Activated naive CD8-positive, alpha-beta T cell treated with anti-CD3 and anti-CD28 coated beads, Interleukin-2, amount 10 ng/mL, durations not matched to agents 7 days and 5 days (primary cell): ENCODE measurements at regions not wholly inside any gene's neighbourhood (a gene's known extent, or its start where the extent isn't known, plus 50 kb on each side); places are given as distances from the start of the nearest gene placed in this dataset.
"Not testable (repeated sequence)": the region's sequence is repeated elsewhere in the genome, so short reads cannot be mapped to it uniquely, and the experiment has no call there.

Experiments used
- ATAC-seq: fragments of 150-1000 bp; cut with Tn5 transposase; one replicate; pipeline ENCODE4 v1.10.0; 2021; ENCODE audit warnings: low read depth, moderate library complexity
- POLR2A ChIA-PET: fragments of 350-600 bp; sonication (Branson Sonifier 250); formaldehyde crosslinking; loops from one replicate; lab custom pipeline; 2021; ENCODE audit warnings: antibody characterized with exemption; lab: Charles Lee
- DNase-seq: peaks from one replicate; pipeline ENCODE4 v3.0.0; 2021
- H3K27ac Mint-ChIP-seq: one replicate; pipeline ENCODE4 v1.8.0; 2022; ENCODE audit warnings: mild to moderate bottlenecking, mixed read lengths
- H3K27me3 Mint-ChIP-seq: one replicate; pipeline ENCODE4 v1.8.0; 2022; ENCODE audit warnings: mild to moderate bottlenecking, moderate library complexity, mixed read lengths
- H3K36me3 Mint-ChIP-seq: one replicate; pipeline ENCODE4 v1.8.0; 2021; ENCODE audit warnings: mild to moderate bottlenecking, mixed read lengths
- H3K4me1 Mint-ChIP-seq: one replicate; pipeline ENCODE4 v1.8.0; 2021; ENCODE audit warnings: mixed read lengths
- H3K4me3 Mint-ChIP-seq: one replicate; pipeline ENCODE4 v1.8.0; 2022; ENCODE audit warnings: mild to moderate bottlenecking, moderate library complexity, mixed read lengths
- H3K9me3 Mint-ChIP-seq: one replicate; pipeline ENCODE4 v1.8.0; 2021; ENCODE audit warnings: mixed read lengths

GRCh38 chr12:9329019-9329418 is 120.8 kb upstream of the PZP start:
- ATAC-seq (no peak), DNase-seq (no peak)
- Mint-ChIP-seq H3K4me1 (peaks cover 20% of the 10 kb centered on the region), H3K27ac (no peak overlapping the region), H3K36me3 (peaks cover 9% of the 10 kb centered on the region), H3K9me3 (no peaks in the 10 kb centered on the region), H3K4me3 (no peak overlapping the region), H3K27me3 (no peaks in the 10 kb centered on the region)
- POLR2A ChIA-PET = no interaction called here

GRCh38 chr12:9328065-9328464 is 119.9 kb upstream of the PZP start:
- DNase-seq (no peak), ATAC-seq (no peak)
- Mint-ChIP-seq H3K27me3 (no peaks in the 10 kb centered on the region), H3K4me3 (no peak overlapping the region), H3K27ac (no peak overlapping the region), H3K36me3 (peaks cover 9% of the 10 kb centered on the region), H3K9me3 (no peaks in the 10 kb centered on the region), H3K4me1 (peaks cover 20% of the 10 kb centered on the region)
- POLR2A ChIA-PET = no interaction called here

- DNase-seq = no peak
- peaks cover 9% of the 10 kb centered on the region for H3K36me3 Mint-ChIP-seq
- peaks cover 20% of the 10 kb centered on the region for H3K4me1 Mint-ChIP-seq
- no peaks in the 10 kb centered on the region for H3K9me3 Mint-ChIP-seq
- H3K27me3 Mint-ChIP-seq = no peaks in the 10 kb centered on the region
- POLR2A ChIA-PET = no interaction called here
- ATAC-seq = peak; percentile 79
- peak overlapping the region; percentile 6 for H3K27ac Mint-ChIP-seq
- peak overlapping the region; percentile 18 for H3K4me3 Mint-ChIP-seq
Observed at GRCh38 chr12:9327320-9327719, 119.1 kb upstream of the PZP start.

DNA sequence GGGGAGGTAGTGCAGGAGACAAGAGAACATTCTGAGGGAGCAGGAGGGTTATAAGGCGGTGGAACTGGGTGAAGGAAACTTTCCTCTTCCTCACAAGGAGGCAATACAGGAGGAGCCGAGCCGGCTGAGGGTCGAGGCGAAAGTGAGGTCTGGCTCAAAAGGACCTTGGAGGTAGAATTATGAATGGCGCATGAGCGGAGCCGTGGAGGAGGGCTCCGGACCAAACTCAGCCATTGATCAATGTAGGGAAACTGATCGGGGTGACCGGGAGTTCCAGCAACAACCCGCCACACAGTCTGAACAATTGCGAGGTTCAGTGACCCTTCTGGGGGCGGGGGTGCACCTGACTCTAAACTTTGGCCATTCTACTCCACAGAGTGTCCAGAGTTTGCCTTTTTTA is 118.7 kb upstream of the PZP start:
- POLR2A ChIA-PET, H3K36me3 Mint-ChIP-seq, ATAC-seq, DNase-seq, H3K4me3 Mint-ChIP-seq, H3K27me3 Mint-ChIP-seq, H3K9me3 Mint-ChIP-seq: not testable (repeated sequence)
- Mint-ChIP-seq H3K4me1 (peaks cover 20% of the 10 kb centered on the region), H3K27ac (peak overlapping the region; percentile 28)

DNA sequence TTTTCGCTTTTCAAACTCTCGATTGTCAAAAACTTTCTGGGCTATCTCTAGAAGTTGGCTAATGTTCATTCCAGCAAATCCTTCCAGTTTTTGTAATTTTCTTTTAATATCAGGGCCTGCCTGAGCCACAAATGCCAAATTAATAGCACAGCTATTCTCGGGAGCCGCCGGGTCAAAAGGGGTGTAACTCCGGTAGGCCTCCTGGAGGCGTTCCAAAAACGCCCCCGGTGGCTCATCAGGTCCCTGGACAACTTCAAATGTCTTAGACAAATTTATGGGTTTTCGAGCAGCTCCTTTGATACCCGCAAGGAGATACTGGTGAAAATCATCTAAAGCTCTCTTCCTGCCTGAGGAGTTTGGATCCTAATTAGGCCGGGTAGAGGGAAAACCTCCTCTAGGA is 117.9 kb upstream of the PZP start:
- Mint-ChIP-seq H3K36me3 (peaks cover 6% of the 10 kb centered on the region), H3K4me3 (no peak overlapping the region), H3K4me1 (peaks cover 16% of the 10 kb centered on the region), H3K27me3 (no peaks in the 10 kb centered on the region), H3K9me3 (no peaks in the 10 kb centered on the region), H3K27ac (no peak overlapping the region)
- ATAC-seq = no peak
- POLR2A ChIA-PET = no interaction called here
- no peak for DNase-seq

GRCh38 chr12:9325471-9325870 is 117.3 kb upstream of the PZP start:
- Mint-ChIP-seq H3K27ac (no peak overlapping the region), H3K4me1 (peaks cover 14% of the 10 kb centered on the region), H3K9me3 (no peaks in the 10 kb centered on the region), H3K4me3 (no peak overlapping the region), H3K36me3 (peaks cover 6% of the 10 kb centered on the region), H3K27me3 (no peaks in the 10 kb centered on the region)
- ATAC-seq (no peak), DNase-seq (no peak)
- POLR2A ChIA-PET = no interaction called here

DNA sequence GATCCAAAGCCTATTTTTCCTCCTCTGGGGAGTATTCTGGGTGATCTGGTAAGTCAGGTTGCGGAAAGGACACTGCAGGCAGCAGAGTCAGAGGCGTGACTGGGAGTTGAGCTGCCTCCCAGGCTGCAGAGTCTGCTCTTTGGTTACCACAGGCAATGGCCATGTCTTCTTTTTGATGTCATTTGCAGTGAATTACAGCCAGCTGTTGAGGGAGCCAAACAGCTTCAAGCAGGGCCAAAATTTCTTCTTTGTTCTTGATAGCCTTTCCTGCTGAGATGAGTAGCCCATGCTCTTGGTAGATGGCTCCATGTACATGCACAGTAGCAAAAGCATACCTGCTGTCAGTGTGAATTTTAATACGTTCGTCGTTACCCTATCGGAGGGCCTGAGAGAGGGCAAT is 116.6 kb upstream of the PZP start:
- H3K4me1 Mint-ChIP-seq = peaks cover 16% of the 10 kb centered on the region
- DNase-seq (no peak), ATAC-seq (no peak)
- no peak overlapping the region for H3K4me3 Mint-ChIP-seq
- no peak overlapping the region for H3K27ac Mint-ChIP-seq
- H3K27me3 Mint-ChIP-seq = no peaks in the 10 kb centered on the region
- no peaks in the 10 kb centered on the region for H3K9me3 Mint-ChIP-seq
- POLR2A ChIA-PET = no interaction called here
- H3K36me3 Mint-ChIP-seq = peaks cover 6% of the 10 kb centered on the region

- Mint-ChIP-seq H3K27me3 (no peaks in the 10 kb centered on the region), H3K36me3 (peaks cover 2% of the 10 kb centered on the region), H3K27ac (no peak overlapping the region), H3K9me3 (no peaks in the 10 kb centered on the region), H3K4me3 (no peak overlapping the region), H3K4me1 (peaks cover 15% of the 10 kb centered on the region)
- POLR2A ChIA-PET = no interaction called here
- ATAC-seq (no peak), DNase-seq (no peak)
Observed at GRCh38 chr12:9323144-9323681, 115.0 kb upstream of the PZP start.

- ATAC-seq = no peak
- Mint-ChIP-seq H3K36me3 (no peaks in the 10 kb centered on the region), H3K4me1 (peaks cover 6% of the 10 kb centered on the region), H3K27ac (no peak overlapping the region), H3K27me3 (no peaks in the 10 kb centered on the region), H3K4me3 (no peak overlapping the region), H3K9me3 (no peaks in the 10 kb centered on the region)
- POLR2A ChIA-PET = no interaction called here
- DNase-seq = no peak
Observed at GRCh38 chr12:9319842-9320173, 111.6 kb upstream of the PZP start.

DNA sequence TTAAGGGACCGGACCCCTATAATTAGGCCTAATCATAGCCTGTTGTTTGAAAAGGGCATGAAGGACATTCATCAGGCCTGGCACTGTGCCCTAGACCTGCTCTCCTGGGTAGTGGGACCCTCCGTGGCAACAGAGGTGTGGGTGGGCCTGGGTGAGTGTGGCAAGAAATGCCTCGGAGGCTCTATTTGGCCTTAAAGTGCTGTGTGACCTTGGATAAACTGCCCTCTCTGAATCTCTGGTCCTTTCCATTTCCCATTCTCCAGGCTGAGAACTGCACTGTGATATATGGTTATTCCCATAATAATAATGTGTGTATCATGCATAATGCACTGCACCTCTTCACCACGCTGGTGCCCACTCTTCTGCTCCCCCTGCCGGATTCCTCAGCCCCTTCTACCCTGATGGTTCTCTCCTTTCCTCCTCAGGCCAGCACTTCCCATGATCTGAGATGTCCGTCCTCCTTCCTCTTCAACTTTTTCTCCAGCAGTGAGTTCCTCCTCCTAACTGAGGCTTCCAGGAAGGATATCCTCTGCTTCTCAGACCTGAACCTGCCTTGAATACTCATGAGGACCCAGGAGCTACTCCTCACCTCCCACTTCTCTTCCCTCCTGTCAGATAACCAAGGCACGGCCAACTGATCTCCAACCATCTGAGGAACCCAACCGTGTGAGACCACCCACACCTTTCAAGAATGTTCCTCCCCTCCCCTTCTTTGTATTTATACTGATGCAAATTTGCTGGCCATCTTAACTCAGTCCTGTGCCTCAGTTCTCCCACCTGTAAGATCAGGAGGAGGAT is 111.0 kb upstream of the PZP start:
- peaks cover 6% of the 10 kb centered on the region for H3K4me1 Mint-ChIP-seq
- no peak overlapping the region for H3K4me3 Mint-ChIP-seq
- POLR2A ChIA-PET = no interaction called here
- H3K27me3 Mint-ChIP-seq = no peaks in the 10 kb centered on the region
- no peaks in the 10 kb centered on the region for H3K36me3 Mint-ChIP-seq
- peak overlapping the region; percentile 59 for H3K27ac Mint-ChIP-seq
- DNase-seq = no peak
- H3K9me3 Mint-ChIP-seq = no peaks in the 10 kb centered on the region
- ATAC-seq = no peak

GRCh38 chr12:9313479-9313878 is 105.3 kb upstream of the PZP start:
- H3K27me3 Mint-ChIP-seq, ATAC-seq, H3K4me1 Mint-ChIP-seq, DNase-seq, H3K4me3 Mint-ChIP-seq, POLR2A ChIA-PET, H3K9me3 Mint-ChIP-seq, H3K36me3 Mint-ChIP-seq, H3K27ac Mint-ChIP-seq: not testable (repeated sequence)

GRCh38 chr12:9312406-9313392 is 104.5 kb upstream of the PZP start:
- H3K27me3 Mint-ChIP-seq, H3K27ac Mint-ChIP-seq, H3K9me3 Mint-ChIP-seq, POLR2A ChIA-PET, H3K4me1 Mint-ChIP-seq, ATAC-seq, H3K36me3 Mint-ChIP-seq, H3K4me3 Mint-ChIP-seq, DNase-seq: not testable (repeated sequence)

DNA sequence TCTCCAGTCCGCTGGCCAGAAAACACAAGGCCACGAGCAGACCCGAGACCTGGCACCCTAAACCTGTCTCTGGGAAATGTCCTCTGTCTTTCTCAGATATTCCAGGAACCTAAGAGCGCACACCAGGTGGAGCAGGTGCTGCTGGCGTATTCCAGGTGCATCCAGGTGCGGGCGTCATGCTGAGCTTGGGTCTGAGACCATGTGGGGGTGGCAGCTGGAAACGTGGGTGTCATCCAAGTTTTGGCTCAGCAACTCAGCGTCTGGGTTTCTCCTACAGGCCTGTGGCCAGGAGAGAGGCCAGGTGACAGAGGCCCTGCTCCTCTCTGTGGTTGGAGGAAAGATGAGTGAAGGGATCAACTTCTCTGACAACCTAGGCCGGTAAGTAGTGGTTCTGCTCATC is 103.3 kb upstream of the PZP start:
- H3K4me3 Mint-ChIP-seq, ATAC-seq, H3K4me1 Mint-ChIP-seq, H3K36me3 Mint-ChIP-seq, H3K27ac Mint-ChIP-seq, DNase-seq, POLR2A ChIA-PET, H3K9me3 Mint-ChIP-seq, H3K27me3 Mint-ChIP-seq: not testable (repeated sequence)
